Activated CD4-positive, alpha-beta memory T cell treated with anti-CD3 and anti-CD28 coated beads for 36 hours (primary cell): ENCODE measurements at regions not wholly inside any gene's neighbourhood (a gene's known extent, or its start where the extent isn't known, plus 50 kb on each side); places are given as distances from the start of the nearest gene placed in this dataset.

Experiments
- CTCF ChIA-PET: fragments of 350-600 bp; sonication (Branson Sonifier 250); formaldehyde crosslinking; loops from one replicate; lab custom pipeline; 2021; ENCODE audit warnings: antibody characterized with exemption, inconsistent platforms; lab: Charles Lee
- POLR2A ChIA-PET: fragments of 350-600 bp; sonication (Branson Sonifier 250); formaldehyde crosslinking; loops from one replicate; lab custom pipeline; 2021; ENCODE audit warnings: antibody characterized with exemption; lab: Charles Lee
- DNase-seq: peaks from one replicate; pipeline ENCODE4 v3.0.0-alpha.2; 2020
- H3K27ac Mint-ChIP-seq: one replicate; pipeline ENCODE4 v1.8.0; 2021; ENCODE audit warnings: mixed read lengths
- H3K27me3 Mint-ChIP-seq: one replicate; pipeline ENCODE4 v1.8.0; 2021; ENCODE audit warnings: mixed read lengths
- H3K36me3 Mint-ChIP-seq: one replicate; pipeline ENCODE4 v1.8.0; 2021; ENCODE audit warnings: mixed read lengths
- H3K4me1 Mint-ChIP-seq: one replicate; pipeline ENCODE4 v1.8.0; 2021; ENCODE audit warnings: low read depth, mixed read lengths
- H3K4me3 Mint-ChIP-seq: one replicate; pipeline ENCODE4 v1.8.0; 2021; ENCODE audit warnings: mild to moderate bottlenecking, mixed read lengths
- H3K9me3 Mint-ChIP-seq: one replicate; pipeline ENCODE4 v1.8.0; 2021; ENCODE audit warnings: mixed read lengths
- intact Hi-C: fragments of 100-400 bp; cut with micrococcal nuclease; formaldehyde crosslinking; loops from one replicate; pipeline ENCODE4 v1.15.1; 2023

GRCh38 chr2:14804902-14805301 is 172.4 kb downstream of the LRATD1 start:
- peaks cover 14% of the 10 kb centered on the region for H3K9me3 Mint-ChIP-seq
- CTCF ChIA-PET: no interaction called here
- intact Hi-C loops: no loop called here

GRCh38 chr2:14806613-14807012 is 174.1 kb downstream of the LRATD1 start:
- Mint-ChIP-seq H3K27me3 (no peaks in the 10 kb centered on the region), H3K36me3 (no peaks in the 10 kb centered on the region), H3K27ac (no peak overlapping the region), H3K4me3 (no peak overlapping the region), H3K4me1 (no peaks in the 10 kb centered on the region), H3K9me3 (peaks cover 10% of the 10 kb centered on the region)
- intact Hi-C loops: no loop called here
- DNase-seq: no peak
- CTCF ChIA-PET: no interaction called here
- POLR2A ChIA-PET: no interaction called here

More at GRCh38 chr2:14804902-14805301, 172.4 kb downstream of the LRATD1 start:
- Mint-ChIP-seq H3K4me1 (no peaks in the 10 kb centered on the region), H3K4me3 (no peak overlapping the region), H3K36me3 (no peaks in the 10 kb centered on the region), H3K27me3 (no peaks in the 10 kb centered on the region), H3K27ac (no peak overlapping the region)
- POLR2A ChIA-PET: no interaction called here
- no peak for DNase-seq

- ChIA-PET CTCF (no interaction called here), POLR2A (no interaction called here)
- Mint-ChIP-seq H3K9me3 (peaks cover 8% of the 10 kb centered on the region), H3K4me3 (no peak overlapping the region), H3K27me3 (no peaks in the 10 kb centered on the region), H3K36me3 (no peaks in the 10 kb centered on the region), H3K4me1 (no peaks in the 10 kb centered on the region), H3K27ac (no peak overlapping the region)
- DNase-seq: no peak
- intact Hi-C loops: no loop called here
Measured at GRCh38 chr2:14815201-14815600, 182.7 kb downstream of the LRATD1 start.

- Mint-ChIP-seq H3K4me3 (no peak overlapping the region), H3K9me3 (peaks cover 10% of the 10 kb centered on the region), H3K27ac (no peak overlapping the region), H3K36me3 (no peaks in the 10 kb centered on the region), H3K4me1 (no peaks in the 10 kb centered on the region), H3K27me3 (no peaks in the 10 kb centered on the region)
- DNase-seq: no peak
- ChIA-PET POLR2A (no interaction called here), CTCF (no interaction called here)
- intact Hi-C loops: no loop called here
Measured at GRCh38 chr2:14816069-14817060, 183.8 kb downstream of the LRATD1 start.

GRCh38 chr2:14817848-14818247 is 185.3 kb downstream of the LRATD1 start:
- H3K27me3 Mint-ChIP-seq: no peaks in the 10 kb centered on the region
- no peaks in the 10 kb centered on the region for H3K4me1 Mint-ChIP-seq
- peaks cover 8% of the 10 kb centered on the region for H3K9me3 Mint-ChIP-seq
- intact Hi-C loops: no loop called here
- no peak overlapping the region for H3K27ac Mint-ChIP-seq
- H3K4me3 Mint-ChIP-seq: no peak overlapping the region
- POLR2A ChIA-PET: no interaction called here
- CTCF ChIA-PET: no interaction called here
- no peaks in the 10 kb centered on the region for H3K36me3 Mint-ChIP-seq
- no peak for DNase-seq

- Mint-ChIP-seq H3K27ac (no peak overlapping the region), H3K9me3 (no peaks in the 10 kb centered on the region), H3K36me3 (no peaks in the 10 kb centered on the region), H3K4me3 (no peak overlapping the region), H3K27me3 (no peaks in the 10 kb centered on the region), H3K4me1 (no peaks in the 10 kb centered on the region)
- CTCF ChIA-PET: no interaction called here
- POLR2A ChIA-PET: no interaction called here
- DNase-seq: no peak
- intact Hi-C loops: no loop called here
Measured at GRCh38 chr2:14826518-14826917, 194.0 kb downstream of the LRATD1 start.

GRCh38 chr2:14827226-14828023 is 194.9 kb downstream of the LRATD1 start:
- Mint-ChIP-seq H3K4me1 (no peaks in the 10 kb centered on the region), H3K36me3 (no peaks in the 10 kb centered on the region), H3K9me3 (no peaks in the 10 kb centered on the region), H3K27me3 (no peaks in the 10 kb centered on the region), H3K4me3 (no peak overlapping the region), H3K27ac (no peak overlapping the region)
- ChIA-PET CTCF (no interaction called here), POLR2A (no interaction called here)
- DNase-seq: no peak
- intact Hi-C loops: no loop called here

GRCh38 chr2:14828223-14828622 is 195.7 kb downstream of the LRATD1 start:
- Mint-ChIP-seq H3K27ac (no peak overlapping the region), H3K27me3 (no peaks in the 10 kb centered on the region), H3K4me1 (no peaks in the 10 kb centered on the region), H3K4me3 (no peak overlapping the region), H3K9me3 (no peaks in the 10 kb centered on the region), H3K36me3 (no peaks in the 10 kb centered on the region)
- intact Hi-C loops: no loop called here
- CTCF ChIA-PET: no interaction called here
- POLR2A ChIA-PET: no interaction called here
- no peak for DNase-seq

- no peaks in the 10 kb centered on the region for H3K9me3 Mint-ChIP-seq
- no peaks in the 10 kb centered on the region for H3K27me3 Mint-ChIP-seq
- H3K4me1 Mint-ChIP-seq: no peaks in the 10 kb centered on the region
- CTCF ChIA-PET: no interaction called here
- POLR2A ChIA-PET: no interaction called here
- no peak overlapping the region for H3K27ac Mint-ChIP-seq
- no peak for DNase-seq
- H3K4me3 Mint-ChIP-seq: no peak overlapping the region
- intact Hi-C loops: no loop called here
- no peaks in the 10 kb centered on the region for H3K36me3 Mint-ChIP-seq
Measured at GRCh38 chr2:14828968-14829367, 196.5 kb downstream of the LRATD1 start.

GRCh38 chr2:14831458-14831857 is 198.9 kb downstream of the LRATD1 start:
- intact Hi-C loops: no loop called here
- Mint-ChIP-seq H3K27me3 (no peaks in the 10 kb centered on the region), H3K4me1 (no peaks in the 10 kb centered on the region), H3K27ac (no peak overlapping the region), H3K36me3 (no peaks in the 10 kb centered on the region), H3K4me3 (no peak overlapping the region), H3K9me3 (peaks cover 8% of the 10 kb centered on the region)
- ChIA-PET CTCF (no interaction called here), POLR2A (no interaction called here)
- no peak for DNase-seq

GRCh38 chr2:14843507-14844204 is 211.1 kb downstream of the LRATD1 start:
- Mint-ChIP-seq H3K9me3 (peaks cover 10% of the 10 kb centered on the region), H3K36me3 (peaks cover 7% of the 10 kb centered on the region), H3K4me1 (no peaks in the 10 kb centered on the region), H3K4me3 (no peak overlapping the region), H3K27me3 (no peaks in the 10 kb centered on the region), H3K27ac (no peak overlapping the region)
- CTCF ChIA-PET: no interaction called here
- DNase-seq: no peak
- POLR2A ChIA-PET: no interaction called here
- intact Hi-C loops: no loop called here

GRCh38 chr2:14855751-14856150 is 223.2 kb downstream of the LRATD1 start:
- Mint-ChIP-seq H3K36me3 (no peaks in the 10 kb centered on the region), H3K27ac (no peak overlapping the region), H3K9me3 (peaks cover 16% of the 10 kb centered on the region), H3K4me1 (no peaks in the 10 kb centered on the region), H3K27me3 (no peaks in the 10 kb centered on the region), H3K4me3 (no peak overlapping the region)
- POLR2A ChIA-PET: interaction anchor here (0.5 kb wide), 1 partner anchor 8 kb away, joined by 3 read pairs; no protein-coding TSS in a partner anchor
- CTCF ChIA-PET: no interaction called here
- intact Hi-C loops: no loop called here
- DNase-seq: no peak
